Loucy (cell line): ENCODE measurements at regions not wholly inside any gene's neighbourhood (a gene's known extent, or its start where the extent isn't known, plus 50 kb on each side); places are given as distances from the start of the nearest gene placed in this dataset.

Source experiments
- CTCF ChIP-seq: fragments of 200-600 bp; sonication (generic); conservative IDR thresholded peaks from 2 replicates; pipeline ENCODE4 v1.5.1; 2014; ENCODE audit warnings: mild to moderate bottlenecking, antibody characterized with exemption, low read length
- EZH2phosphoT487 ChIP-seq: fragments of 200-600 bp; IDR thresholded peaks from 2 replicates; pipeline ENCODE4 v1.6.1; 2018; ENCODE audit warnings: antibody characterized with exemption, mild to moderate bottlenecking, moderate library complexity, borderline replicate concordance

GRCh38 chr6:145017516-145017915 lies 717.8 kb downstream of the EPM2A start:
- no peak for TF ChIP-seq CTCF
- TF ChIP-seq EZH2phosphoT487, result no peak
